B cell (primary cell): ENCODE measurements at regions not wholly inside any gene's neighbourhood (a gene's known extent, or its start where the extent isn't known, plus 50 kb on each side); places are given as distances from the start of the nearest gene placed in this dataset.
"Not testable (repeated sequence)": the region's sequence is repeated elsewhere in the genome, so short reads cannot be mapped to it uniquely, and the experiment has no call there.

Experiments used
- ATAC-seq: fragments of 200-7000 bp; cut with Tn5 transposase; one replicate; pipeline ENCODE4 v1.10.0; 2021; ENCODE audit warnings: low read depth, mild to moderate bottlenecking, moderate number of reproducible peaks, moderate library complexity
- CTCF ChIA-PET: fragments of 350-600 bp; sonication (Branson Sonifier 250); formaldehyde crosslinking; loops from one replicate; lab custom pipeline; 2021; ENCODE audit warnings: antibody characterized with exemption, inconsistent platforms; lab: Charles Lee
- POLR2A ChIA-PET: fragments of 350-600 bp; sonication (Branson Sonifier 250); formaldehyde crosslinking; loops from one replicate; lab custom pipeline; 2021; ENCODE audit warnings: antibody characterized with exemption; lab: Charles Lee
- DNase-seq: peaks from one replicate; pipeline ENCODE4 v3.0.0; 2013
- H2AFZ ChIP-seq: 2 replicates; pipeline ENCODE4 v1.6.1; 2012; ENCODE audit warnings: mild to moderate bottlenecking, low read depth, low read length; ENCODE audit not compliant: insufficient read depth, poor library complexity, severe bottlenecking
- H3K27ac ChIP-seq, 2 donors: 1 replicate in 1 of 2; 2 replicates in 1 of 2; pipeline ENCODE4 v1.5.1; 2012 to 2013; ENCODE audit warnings: low read length in 2 of 2, mild to moderate bottlenecking in 2 of 2, moderate library complexity in 1 of 2
- H3K27me3 ChIP-seq, 4 experiments: fragments of 200-600 bp in 1 of 4; sonication (generic) in 1 of 4; replicated peaks in 1 of 4; 1 replicate in 2 of 4; 2 replicates in 2 of 4; pipeline versions ENCODE4 v1.6.1 to v1.7.0; 2013 to 2016; ENCODE audit warnings: low read length in 3 of 4, mild to moderate bottlenecking in 2 of 4, mixed read lengths in 1 of 4, moderate library complexity in 1 of 4; ENCODE audit not compliant: insufficient read depth in 4 of 4, control insufficient read depth in 3 of 4; ENCODE audit errors: control extremely low read depth in 1 of 4
- H3K36me3 ChIP-seq, 2 experiments: replicated peaks in 1 of 2; 1 replicate in 1 of 2; 2 replicates in 1 of 2; pipeline versions ENCODE4 v1.6.1 to v1.7.1; 2013; ENCODE audit warnings: low read length in 1 of 2; ENCODE audit not compliant: insufficient read depth in 2 of 2, control insufficient read depth in 1 of 2; ENCODE audit errors: control extremely low read depth in 1 of 2, extremely low read depth in 1 of 2
- H3K4me1 ChIP-seq, 2 donors: fragments of 200-600 bp in 1 of 2; sonication (generic) in 1 of 2; 1 replicate in 1 of 2; 2 replicates in 1 of 2; pipeline versions ENCODE4 v1.5.1 to v1.6.1; 2013 to 2017; ENCODE audit warnings: low read length in 2 of 2; ENCODE audit not compliant: control insufficient read depth in 2 of 2, insufficient read depth in 2 of 2
- H3K4me2 ChIP-seq: replicated peaks from 2 replicates; pipeline ENCODE3; 2012; ENCODE audit warnings: mild to moderate bottlenecking, low read depth, low read length; ENCODE audit not compliant: poor library complexity, severe bottlenecking
- H3K4me3 ChIP-seq, 5 experiments: fragments of 200-600 bp in 1 of 5; sonication (generic) in 1 of 5; 1 replicate in 3 of 5; 2 replicates in 2 of 5; pipeline versions ENCODE4 v1.5.1 to v1.7.0; 2011 to 2016; ENCODE audit warnings: low read length in 4 of 5, mild to moderate bottlenecking in 4 of 5, low read depth in 2 of 5, control low read depth in 1 of 5, moderate library complexity in 1 of 5; ENCODE audit not compliant: insufficient read depth in 1 of 5; ENCODE audit errors: control extremely low read depth in 1 of 5, extremely low read depth in 1 of 5
- H3K79me2 ChIP-seq: fragments of 200-600 bp; sonication (generic); one replicate; pipeline ENCODE4 v1.6.0; 2016; ENCODE audit warnings: low read length; ENCODE audit not compliant: control insufficient read depth, insufficient read depth
- H3K9ac ChIP-seq: fragments of 200-600 bp; sonication (generic); 2 replicates; pipeline ENCODE4 v1.6.1; 2017; ENCODE audit warnings: mild to moderate bottlenecking, low read length, moderate library complexity
- H3K9me3 ChIP-seq, 3 donors: one replicate each; pipeline versions ENCODE4 v1.6.1 to v1.7.1; 2013; ENCODE audit warnings: low read length in 2 of 3; ENCODE audit not compliant: control insufficient read depth in 2 of 3, insufficient read depth in 1 of 3; ENCODE audit errors: control extremely low read depth in 1 of 3
- H4K20me1 ChIP-seq: 2 replicates; pipeline ENCODE4 v1.6.0; 2012; ENCODE audit warnings: mild to moderate bottlenecking, low read length; ENCODE audit not compliant: insufficient read depth, control insufficient read depth, poor library complexity, severe bottlenecking
- H3K27ac Mint-ChIP-seq: one replicate; pipeline ENCODE4 v1.8.0; 2021; ENCODE audit warnings: mixed read lengths
- H3K27me3 Mint-ChIP-seq: one replicate; pipeline ENCODE4 v1.8.0; 2021; ENCODE audit warnings: mixed read lengths
- H3K4me1 Mint-ChIP-seq: one replicate; pipeline ENCODE4 v1.8.0; 2021; ENCODE audit warnings: mixed read lengths
- H3K4me3 Mint-ChIP-seq: one replicate; pipeline ENCODE4 v1.8.0; 2021; ENCODE audit warnings: mixed read lengths
- H3K9me3 Mint-ChIP-seq: one replicate; pipeline ENCODE4 v1.8.0; 2022; ENCODE audit warnings: mixed read lengths; ENCODE audit not compliant: insufficient read depth
- CTCF ChIP-seq: fragments of 200-600 bp; IDR thresholded peaks from one replicate; pipeline ENCODE4 v1.8.0; 2022; ENCODE audit warnings: antibody characterized with exemption, mild to moderate bottlenecking
- EZH2 ChIP-seq: IDR thresholded peaks from 2 replicates; pipeline ENCODE4 v1.6.1; 2012; ENCODE audit warnings: borderline replicate concordance, low read depth, mild to moderate bottlenecking, moderate library complexity, low read length; ENCODE audit not compliant: insufficient read depth, poor library complexity, severe bottlenecking
- WGBS: methylation state at CpG from one replicate; pipeline ENCODE4 v1.1.5; 2013; ENCODE audit warnings: missing lambda C conversion rate; ENCODE audit not compliant: insufficient coverage; 5-methylcytosine and 5-hydroxymethylcytosine counted together
- intact Hi-C: fragments of 100-400 bp; cut with micrococcal nuclease; formaldehyde crosslinking; loops from one replicate; pipeline ENCODE4 v1.10.0; 2022

- H3K4me1 Mint-ChIP-seq, result no peaks in the 10 kb centered on the region
- no peak for ATAC-seq
Measured at GRCh38 chr18:67131498-67131897, 385.0 kb downstream of the DSEL start.

GRCh38 chr18:67126751-67127150, 389.8 kb downstream of the DSEL start:
- intact Hi-C loops, H3K4me1 ChIP-seq, ATAC-seq, H3K36me3 ChIP-seq, H3K9me3 ChIP-seq, H3K27ac ChIP-seq, H3K4me3 Mint-ChIP-seq, DNase-seq, CTCF ChIA-PET, H3K9me3 Mint-ChIP-seq, H3K27ac Mint-ChIP-seq, H3K4me1 Mint-ChIP-seq, H3K27me3 Mint-ChIP-seq, H4K20me1 ChIP-seq, H3K9ac ChIP-seq, H2AFZ ChIP-seq, H3K4me2 ChIP-seq, POLR2A ChIA-PET, H3K79me2 ChIP-seq, H3K4me3 ChIP-seq, H3K27me3 ChIP-seq: not testable (repeated sequence)
- WGBS, result 98% methylated on average over 7 of the region's 32 CpGs

More at GRCh38 chr18:67131498-67131897, 385.0 kb downstream of the DSEL start:
- TF ChIP-seq CTCF, result no peak
- no peak for TF ChIP-seq EZH2
- H3K9ac ChIP-seq, result no peak overlapping the region
- intact Hi-C loops, result no loop called here
- no CpG with 5 or more reads among the region's 1 CpG for WGBS
- H3K27ac Mint-ChIP-seq, result no peak overlapping the region
- no peak for DNase-seq
- no peaks in the 10 kb centered on the region for H3K79me2 ChIP-seq
- CTCF ChIA-PET, result no interaction called here
- H4K20me1 ChIP-seq, result no peaks in the 10 kb centered on the region
- H3K9me3 ChIP-seq, result no peaks in the 10 kb centered on the region
- H3K4me2 ChIP-seq, result no peak overlapping the region
- no peaks in the 10 kb centered on the region for H3K27me3 ChIP-seq
- no peaks in the 10 kb centered on the region for H3K36me3 ChIP-seq
- H3K9me3 Mint-ChIP-seq, result no peaks in the 10 kb centered on the region
- POLR2A ChIA-PET, result no interaction called here
- H3K4me1 ChIP-seq, result no peaks in the 10 kb centered on the region
- H2AFZ ChIP-seq, result no peak overlapping the region
- H3K4me3 ChIP-seq, result no peak overlapping the region
- no peaks in the 10 kb centered on the region for H3K27me3 Mint-ChIP-seq
- H3K27ac ChIP-seq, result no peak overlapping the region
- H3K4me3 Mint-ChIP-seq, result no peak overlapping the region
